ENCODE measurements at regions not wholly inside any gene's neighbourhood (a gene's known extent, or its start where the extent isn't known, plus 50 kb on each side); places are given as distances from the start of the nearest gene placed in this dataset.

DNA sequence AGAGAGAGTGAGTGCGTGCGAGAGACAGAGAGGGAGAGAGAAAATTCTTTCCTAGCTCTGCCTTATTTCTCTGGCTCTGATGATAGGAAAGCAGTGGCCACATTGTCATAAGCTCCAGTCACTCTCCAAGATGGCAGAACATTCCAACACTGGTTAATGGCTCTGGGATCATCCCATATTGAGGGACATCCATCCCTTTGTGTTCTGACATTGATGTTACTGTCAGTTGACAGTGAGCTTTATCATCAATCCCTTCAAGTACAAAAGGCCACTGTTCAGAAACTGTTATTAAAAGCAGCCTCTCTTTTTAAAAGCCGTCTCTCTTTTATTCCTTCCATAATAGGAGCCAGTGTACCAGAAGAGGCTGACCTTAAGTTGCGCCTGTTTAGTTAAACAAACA lies 1084.9 kb upstream of the RBFOX1 start:
- TF ChIP-seq, protein P1, sequence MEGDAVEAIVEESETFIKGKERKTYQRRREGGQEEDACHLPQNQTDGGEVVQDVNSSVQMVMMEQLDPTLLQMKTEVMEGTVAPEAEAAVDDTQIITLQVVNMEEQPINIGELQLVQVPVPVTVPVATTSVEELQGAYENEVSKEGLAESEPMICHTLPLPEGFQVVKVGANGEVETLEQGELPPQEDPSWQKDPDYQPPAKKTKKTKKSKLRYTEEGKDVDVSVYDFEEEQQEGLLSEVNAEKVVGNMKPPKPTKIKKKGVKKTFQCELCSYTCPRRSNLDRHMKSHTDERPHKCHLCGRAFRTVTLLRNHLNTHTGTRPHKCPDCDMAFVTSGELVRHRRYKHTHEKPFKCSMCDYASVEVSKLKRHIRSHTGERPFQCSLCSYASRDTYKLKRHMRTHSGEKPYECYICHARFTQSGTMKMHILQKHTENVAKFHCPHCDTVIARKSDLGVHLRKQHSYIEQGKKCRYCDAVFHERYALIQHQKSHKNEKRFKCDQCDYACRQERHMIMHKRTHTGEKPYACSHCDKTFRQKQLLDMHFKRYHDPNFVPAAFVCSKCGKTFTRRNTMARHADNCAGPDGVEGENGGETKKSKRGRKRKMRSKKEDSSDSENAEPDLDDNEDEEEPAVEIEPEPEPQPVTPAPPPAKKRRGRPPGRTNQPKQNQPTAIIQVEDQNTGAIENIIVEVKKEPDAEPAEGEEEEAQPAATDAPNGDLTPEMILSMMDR (IDR thresholded peaks at IDR 0.05): no peak
- TF ChIP-seq POLR2A (IDR thresholded peaks at IDR 0.05): no peak
